Medulla oblongata (tissue), 1 donor: ENCODE measurements at regions not wholly inside any gene's neighbourhood (a gene's known extent, or its start where the extent isn't known, plus 50 kb on each side); places are given as distances from the start of the nearest gene placed in this dataset.
"Not testable (repeated sequence)": the region's sequence is repeated elsewhere in the genome, so short reads cannot be mapped to it uniquely, and the experiment has no call there.

Experiments
- DNase-seq: peaks from one replicate; pipeline ENCODE4 v3.0.0-alpha.2; 2015; ENCODE audit errors: extremely low spot score

DNA sequence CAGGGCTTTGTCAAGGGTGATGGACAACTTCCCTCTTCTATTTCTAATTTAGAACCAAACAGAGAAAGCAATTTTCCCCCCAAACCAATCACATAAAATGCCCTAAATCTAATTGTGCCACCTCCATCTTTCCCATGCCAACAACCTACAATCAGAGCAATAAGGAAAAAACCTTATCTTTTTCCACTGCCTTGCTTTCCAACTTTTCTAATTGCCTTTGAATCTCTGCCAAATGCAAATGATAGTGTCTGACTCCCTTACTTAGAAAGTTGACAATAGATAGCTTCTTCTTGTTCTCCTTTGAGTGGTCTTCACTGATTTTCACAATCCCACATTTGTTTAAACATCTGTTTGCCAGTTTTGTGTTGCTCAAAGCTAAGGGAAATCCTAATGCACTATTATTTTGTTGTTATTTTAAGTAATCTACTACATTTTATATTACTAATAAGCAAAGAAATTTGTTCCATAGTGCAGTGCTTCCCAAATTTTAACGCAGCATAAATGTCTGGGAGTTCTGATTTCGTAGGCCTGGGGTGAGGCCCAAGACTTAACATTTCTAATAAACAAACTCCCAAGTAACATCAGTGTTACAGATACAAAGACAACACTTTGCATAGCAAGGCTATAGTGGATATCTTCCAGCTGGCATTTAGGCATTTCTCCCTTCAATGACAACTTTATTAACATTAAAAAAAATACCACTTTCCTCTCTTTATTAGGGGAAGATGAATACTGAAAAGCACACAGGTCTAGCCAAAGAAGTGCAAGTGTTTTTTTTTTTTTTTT lies 696.3 kb upstream of the USP15 start:
- no peak for DNase-seq

DNA sequence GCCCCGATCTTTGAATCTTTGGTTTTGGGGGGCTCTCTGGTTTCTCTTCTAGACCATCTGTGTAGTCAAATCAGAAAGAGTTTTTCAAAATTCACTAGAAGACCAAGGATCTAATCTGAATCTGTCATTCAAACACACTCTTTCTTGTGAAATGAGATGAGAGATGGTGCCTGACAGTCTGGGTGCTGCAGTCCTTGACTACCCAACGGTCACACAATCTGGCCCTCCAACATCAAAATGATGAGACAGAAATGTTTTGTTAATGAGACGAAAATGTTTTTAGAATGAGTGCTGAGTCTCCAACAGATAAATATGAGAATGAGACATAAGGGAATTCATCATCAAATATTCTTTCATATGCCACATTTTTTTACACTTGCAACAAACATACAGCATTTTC lies 695.7 kb upstream of the USP15 start:
- DNase-seq, result no peak

DNA sequence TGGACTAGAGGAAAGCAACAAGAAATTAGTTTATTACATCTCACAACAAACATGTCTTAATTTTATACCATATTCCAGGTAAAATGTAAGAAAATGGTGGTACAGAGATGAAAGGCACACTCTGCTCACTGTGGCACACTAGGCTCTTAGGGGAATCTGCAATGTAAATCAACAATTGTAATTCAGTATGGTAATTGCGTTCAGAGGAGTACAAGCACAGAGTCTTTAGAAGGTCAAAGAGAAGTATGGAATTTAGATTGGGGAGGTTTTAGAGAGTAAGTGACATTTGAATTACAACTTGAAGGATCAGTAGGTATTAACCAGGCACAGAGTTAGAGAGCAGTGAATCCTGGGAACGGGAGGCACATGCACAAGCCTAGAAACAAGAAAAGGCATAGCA lies 694.0 kb upstream of the USP15 start:
- no peak for DNase-seq

DNA sequence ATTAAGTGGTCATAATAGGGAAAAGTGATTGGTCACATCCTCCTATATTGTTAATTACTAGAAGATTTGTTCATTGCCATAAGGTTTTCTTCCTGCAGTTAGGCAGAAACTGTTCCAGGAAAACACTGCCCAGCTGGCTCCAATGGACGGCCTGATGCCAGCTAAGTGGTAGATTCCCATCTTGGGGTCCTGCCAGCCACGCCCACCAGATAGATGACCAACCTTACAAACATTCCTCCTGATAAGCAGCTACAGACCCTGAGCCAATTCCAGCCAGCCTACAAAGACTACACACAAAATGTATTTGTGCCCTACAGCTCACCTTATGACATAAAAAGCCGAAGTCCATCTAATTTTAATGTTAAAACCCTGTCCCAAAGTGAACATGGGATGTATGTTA lies 685.9 kb upstream of the USP15 start:
- DNase-seq, result no peak

DNA sequence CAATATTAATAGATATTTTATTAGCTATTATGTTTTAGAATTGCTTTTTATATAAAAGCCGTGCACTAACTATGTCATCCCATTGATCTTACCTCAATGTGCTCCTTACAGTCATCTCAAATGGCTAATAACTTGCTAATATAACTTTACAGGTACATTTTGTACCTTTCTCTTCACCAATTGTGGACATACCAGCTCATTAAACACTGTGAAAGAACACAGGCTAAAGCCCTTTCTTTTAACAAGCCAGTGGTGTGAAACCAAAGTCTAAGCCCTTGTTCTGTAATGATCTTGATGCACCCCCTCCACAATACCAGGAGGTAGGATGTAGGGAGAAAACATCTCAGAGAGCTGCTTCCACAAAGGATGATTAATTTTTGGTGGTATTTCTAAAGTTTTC lies 675.3 kb upstream of the USP15 start:
- no peak for DNase-seq

DNA sequence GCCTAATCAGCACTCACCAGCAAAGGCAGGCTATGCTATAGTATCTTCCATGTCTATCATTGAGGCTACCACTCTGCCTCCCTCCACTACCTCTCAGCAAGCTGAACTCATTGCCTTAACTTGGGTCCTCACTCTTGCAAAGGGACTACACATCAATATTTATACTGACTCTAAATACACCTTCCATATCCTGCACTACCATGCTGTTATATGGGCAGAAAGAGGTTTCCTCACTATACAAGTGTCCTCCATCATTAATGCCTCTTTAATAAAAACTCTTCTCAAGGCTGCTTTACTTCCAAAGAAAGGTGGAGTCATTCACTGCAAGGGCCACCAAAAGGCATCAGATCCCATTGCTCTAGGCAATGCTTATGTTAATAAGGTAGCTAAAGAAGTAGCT lies 669.3 kb upstream of the USP15 start:
- DNase-seq, result not testable (repeated sequence)

DNA sequence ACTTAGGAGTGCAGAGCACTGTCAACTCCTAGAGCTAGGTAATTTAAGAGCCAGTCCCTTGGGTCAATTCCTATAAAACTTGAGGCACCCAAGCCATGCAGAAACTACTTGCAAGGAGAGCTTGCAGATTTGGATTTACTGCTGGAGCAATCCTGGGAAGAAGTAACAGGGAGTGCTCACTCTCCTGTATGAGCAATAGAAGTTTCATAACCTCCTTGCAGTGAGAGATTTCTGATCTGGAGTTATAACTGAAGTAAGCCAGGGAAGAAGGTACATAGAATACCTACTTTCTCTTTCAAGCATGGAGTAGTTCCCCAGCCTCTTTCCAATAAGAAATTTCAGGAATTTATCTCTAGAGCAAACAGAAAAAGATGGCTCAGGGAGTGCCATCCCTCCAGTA lies 650.1 kb upstream of the USP15 start:
- DNase-seq, result no peak

DNA sequence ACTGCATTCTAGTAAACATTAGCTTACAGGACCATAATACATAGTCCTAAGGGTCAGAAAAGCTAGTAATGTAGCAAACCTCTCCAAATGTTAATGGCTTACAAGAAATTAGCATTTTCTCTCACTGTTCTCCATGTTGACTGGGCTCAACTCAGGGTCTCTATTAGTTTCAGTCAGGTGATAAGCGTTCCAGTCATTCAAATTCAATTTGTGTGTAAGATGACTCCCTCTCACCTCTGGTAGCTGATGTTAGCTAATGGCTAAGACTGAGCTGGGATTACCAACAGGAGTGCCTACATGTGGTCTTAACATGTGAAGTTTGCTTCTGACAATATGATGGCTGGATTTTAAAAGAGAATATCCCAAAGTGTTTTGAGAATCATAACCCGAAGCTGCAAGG lies 630.5 kb upstream of the USP15 start:
- DNase-seq, result no peak

DNA sequence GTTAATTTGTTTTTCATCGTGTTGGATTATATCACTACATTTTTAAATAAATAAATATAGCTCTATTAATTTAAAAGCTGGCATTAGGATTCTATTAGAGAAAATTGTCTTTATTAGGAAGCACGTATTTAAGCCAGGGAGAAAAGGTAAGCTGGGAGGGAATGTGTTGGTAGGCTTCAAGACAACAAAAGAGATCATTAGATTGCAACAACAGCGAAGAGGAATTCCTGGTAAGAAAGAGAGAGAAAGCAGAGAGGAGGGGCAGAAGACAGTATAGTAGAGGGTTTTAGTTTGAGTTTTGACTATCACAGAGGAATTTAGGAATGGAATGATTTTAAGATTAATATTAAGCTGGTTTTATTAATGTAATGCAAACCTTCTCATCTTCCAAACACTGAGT lies 613.6 kb upstream of the USP15 start:
- no peak for DNase-seq

DNA sequence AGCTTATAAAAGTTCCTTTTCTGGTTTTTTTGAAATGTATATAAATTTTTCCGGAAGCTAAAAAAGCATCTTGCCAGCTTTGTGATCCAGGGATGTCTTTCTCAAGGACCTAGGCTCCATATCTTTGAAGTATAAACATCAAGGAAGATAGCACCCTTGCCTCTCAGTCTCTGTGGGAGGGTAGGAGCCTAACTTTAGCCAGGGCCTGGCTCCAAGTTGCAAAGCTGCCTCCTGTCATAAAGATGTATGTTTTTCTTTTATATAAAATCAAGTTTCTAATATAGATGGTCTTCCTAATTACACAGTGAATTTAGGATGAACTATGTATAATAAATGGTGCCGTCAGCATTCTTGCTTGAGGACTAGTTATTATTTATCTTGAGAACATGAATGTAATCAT lies 612.6 kb upstream of the USP15 start:
- DNase-seq, result no peak

DNA sequence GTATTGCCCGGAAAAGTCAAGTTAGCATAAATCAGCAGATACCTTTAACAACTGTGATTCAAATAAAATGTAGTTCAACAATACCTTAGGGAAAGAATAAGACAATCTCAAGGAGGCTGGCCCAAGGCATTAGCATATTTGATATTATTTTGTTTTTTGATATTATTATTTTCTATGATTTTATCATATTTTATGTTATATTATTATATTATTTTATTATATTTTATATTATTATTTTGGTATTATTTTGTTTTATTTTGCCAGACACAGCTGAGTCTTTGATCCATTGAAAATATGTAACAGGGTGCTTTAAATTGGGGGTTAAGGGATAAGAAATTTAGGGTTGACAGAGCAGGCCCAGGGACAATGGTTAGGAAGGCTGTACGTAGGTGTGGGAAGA lies 607.9 kb upstream of the USP15 start:
- DNase-seq, result no peak

DNA sequence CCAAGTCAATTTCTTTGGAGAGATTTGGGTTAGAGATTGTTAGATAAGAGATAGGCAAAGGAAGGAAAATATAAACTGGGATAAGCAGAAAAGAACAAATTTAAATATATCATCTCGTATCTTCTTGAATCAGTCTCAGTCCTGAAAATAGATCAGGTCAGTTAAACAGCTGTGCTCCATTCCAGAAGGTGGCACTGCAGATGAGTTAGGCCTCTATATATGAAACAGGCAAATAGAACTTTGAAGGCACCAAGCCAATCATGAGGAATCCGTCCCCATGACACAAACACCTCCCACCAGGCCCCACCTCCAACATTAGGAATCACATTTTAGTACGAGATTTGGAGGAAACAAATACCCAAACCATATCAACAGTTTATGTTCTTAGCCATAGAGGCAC lies 605.5 kb upstream of the USP15 start:
- DNase-seq, result peak; percentile 7

DNA sequence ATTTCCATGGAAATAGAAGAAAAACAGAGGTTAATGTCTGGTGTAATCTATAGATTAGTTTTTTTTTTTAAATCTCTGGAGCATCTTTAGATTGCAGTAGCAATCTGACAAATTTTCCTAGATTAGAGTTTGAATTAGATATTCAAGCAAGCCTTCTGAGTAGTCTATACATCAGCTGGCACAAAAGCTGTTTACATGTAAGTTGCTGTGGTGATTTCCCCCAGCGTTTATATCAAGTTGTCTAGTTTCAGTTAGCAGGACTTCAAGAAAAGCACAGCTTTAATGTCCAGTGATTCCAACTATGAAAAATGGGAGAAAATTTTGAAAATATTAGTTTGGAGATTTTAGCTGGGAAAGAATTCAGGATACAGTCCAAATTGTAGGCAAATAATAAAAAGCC lies 605.0 kb upstream of the USP15 start:
- DNase-seq, result no peak

DNA sequence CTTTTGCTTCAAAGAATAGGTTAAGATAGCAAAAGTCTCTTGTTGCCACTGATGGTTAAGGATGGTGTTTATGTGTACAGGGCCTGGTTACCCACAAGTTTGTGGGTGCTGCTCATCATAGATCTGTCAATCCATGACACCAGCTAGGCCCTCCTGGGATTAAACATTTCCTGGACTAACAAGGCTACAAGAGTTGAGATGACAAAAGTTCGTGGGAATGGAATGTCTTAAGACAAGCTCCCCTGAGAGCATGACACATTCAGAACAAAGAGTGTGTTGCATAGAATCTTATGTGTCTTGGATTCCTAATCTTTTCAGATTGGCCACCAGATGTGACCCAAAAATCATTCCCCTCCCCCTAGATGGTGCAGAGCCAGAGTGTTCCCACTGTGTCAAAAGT lies 592.5 kb upstream of the USP15 start:
- no peak for DNase-seq

DNA sequence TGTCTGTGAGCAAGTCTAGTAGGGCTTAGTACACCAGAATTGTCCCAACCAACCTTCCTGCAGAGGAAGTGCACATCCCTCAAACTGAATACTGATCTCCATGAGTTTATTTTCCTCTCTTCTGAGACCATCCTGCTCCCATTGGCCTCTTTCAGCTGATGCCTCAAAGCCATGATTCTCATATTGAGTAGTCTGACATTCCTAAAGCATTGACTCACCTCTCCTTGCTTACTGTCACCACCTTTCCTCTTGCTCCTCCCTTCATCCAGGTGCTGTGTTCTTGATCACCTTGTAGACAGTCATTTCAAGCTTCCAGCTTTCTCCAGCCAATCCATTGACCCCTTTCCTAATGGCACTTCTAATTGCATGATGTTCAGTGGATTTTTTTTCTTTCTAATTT lies 583.7 kb upstream of the USP15 start:
- DNase-seq, result no peak

DNA sequence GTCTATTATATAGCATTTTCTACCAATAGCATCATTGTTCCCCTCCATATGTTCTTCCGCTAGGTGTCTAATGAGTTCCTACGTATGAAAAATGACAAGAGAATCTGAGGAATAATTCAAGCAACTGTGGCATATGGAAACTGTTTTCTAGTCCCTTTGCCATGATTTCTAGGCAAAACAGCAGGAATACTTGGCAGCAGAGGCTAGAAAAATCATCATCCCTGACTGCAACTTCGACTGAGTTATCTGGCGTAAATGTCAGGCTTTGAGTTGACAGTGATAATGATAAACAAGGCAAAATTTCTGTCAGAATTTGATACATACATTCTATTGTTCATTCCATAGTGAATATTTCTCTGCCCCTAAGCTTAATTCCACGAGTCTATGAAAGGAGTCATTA lies 572.8 kb upstream of the USP15 start:
- DNase-seq, result no peak

DNA sequence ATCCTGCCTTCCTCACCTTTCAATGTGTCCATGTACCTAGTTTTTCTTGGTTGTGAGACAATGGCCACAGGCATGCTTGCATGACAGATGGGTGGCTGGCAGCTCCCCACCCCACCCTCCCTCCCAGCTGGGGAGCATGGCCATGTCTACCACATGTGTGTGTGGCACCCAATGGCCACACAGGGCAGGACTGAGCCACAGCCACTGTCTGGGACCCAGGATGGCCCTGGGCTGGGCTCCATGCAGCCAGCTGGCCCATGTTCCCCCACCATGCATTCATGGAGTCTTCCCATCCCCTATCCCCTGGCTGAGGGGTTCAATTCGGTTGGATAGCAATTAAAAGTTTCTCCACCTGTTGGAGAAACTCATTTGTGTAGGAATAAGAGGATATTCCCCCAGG lies 566.0 kb upstream of the USP15 start:
- DNase-seq, result no peak

DNA sequence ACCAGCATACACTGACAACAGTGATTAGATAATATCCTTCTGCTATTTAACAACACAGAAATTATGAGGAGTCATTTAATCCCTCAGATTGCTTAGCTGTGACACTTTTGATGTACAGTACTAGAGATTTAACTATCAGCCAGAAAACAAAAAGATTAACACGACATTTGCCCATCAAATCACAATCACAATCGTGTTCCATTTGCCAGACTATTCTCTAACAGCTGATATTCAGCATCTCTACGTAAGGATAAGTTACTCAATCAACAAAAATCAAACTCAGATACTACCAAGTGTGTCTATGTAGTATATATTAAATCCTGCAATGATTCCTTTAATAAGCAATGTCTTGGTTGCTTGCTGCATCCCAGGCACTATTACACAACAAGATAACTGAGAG lies 558.7 kb upstream of the USP15 start:
- no peak for DNase-seq

DNA sequence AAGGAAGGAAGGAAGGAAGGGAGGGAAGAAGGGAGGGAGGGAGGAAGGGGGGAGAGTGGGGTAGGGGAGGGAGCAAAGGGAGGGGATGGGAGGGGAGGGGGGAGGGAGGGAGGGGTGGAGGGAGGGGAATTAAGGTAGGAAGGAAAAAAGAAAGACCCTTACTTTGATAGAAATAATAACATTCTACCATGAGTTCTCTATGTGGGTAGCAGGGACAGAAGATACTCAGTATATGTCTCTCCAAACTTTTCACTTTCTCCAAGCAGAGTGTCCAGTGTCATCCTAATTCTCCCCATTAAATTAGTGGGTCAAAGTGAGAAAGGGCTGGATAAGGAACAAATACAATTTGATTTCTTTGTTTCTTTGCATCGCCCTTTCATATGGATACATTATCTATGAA lies 553.4 kb upstream of the USP15 start:
- DNase-seq, result no peak

DNA sequence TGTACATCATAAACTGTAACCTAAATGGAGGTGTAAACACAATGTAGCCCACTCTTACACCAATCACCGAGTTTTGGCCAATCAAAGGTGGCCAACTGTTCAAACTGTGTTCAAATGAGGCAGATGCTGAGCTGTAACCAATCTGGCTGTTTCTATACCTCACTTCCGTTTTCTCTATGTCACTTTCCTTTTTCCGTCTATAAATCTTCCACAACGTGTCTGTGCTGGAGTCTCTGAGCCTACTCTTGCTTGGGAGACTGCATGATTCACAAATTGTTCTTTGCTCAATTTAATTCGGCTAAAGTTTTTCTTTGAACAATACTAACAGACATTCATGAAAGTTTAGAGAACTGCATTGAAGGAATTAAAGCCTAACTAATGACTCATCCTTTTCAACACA lies 547.1 kb upstream of the USP15 start:
- DNase-seq, result no peak

DNA sequence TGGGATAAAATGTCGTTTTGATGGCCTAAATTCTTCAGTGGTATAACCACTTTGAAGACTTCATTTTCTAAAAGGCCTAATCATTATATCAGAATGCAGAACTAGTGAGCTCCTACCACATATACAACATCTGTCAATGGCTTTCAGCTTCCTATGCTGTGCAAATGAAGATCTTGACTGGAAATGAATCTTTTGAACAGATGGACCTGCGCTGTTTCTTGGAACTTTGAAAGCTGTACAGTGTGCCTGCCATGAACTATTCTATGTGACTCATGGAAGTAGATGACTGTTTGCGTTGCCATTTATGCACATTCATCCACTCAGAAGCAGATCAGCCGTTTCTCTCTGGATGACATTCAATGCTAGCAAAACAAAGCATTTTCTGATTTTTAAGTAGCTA lies 542.2 kb upstream of the USP15 start:
- no peak for DNase-seq

DNA sequence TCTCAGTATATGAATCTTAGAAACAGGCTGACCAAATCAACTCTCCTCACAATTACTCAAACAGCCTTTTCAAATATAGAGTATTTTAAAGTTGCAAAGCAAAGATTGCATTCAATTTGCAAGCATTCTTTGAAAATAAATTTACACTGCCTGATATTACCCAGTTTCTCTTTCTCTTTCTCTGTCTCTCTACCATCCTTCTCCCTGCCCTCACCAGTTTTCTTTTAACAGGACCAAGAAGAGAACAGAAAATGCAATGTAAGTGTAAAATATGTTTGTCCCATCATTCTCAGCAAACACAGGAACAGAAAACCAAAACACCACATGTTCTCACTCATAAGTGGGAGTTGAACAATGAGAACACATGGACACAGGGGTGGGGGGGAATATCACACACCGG lies 520.3 kb upstream of the USP15 start:
- DNase-seq, result no peak

DNA sequence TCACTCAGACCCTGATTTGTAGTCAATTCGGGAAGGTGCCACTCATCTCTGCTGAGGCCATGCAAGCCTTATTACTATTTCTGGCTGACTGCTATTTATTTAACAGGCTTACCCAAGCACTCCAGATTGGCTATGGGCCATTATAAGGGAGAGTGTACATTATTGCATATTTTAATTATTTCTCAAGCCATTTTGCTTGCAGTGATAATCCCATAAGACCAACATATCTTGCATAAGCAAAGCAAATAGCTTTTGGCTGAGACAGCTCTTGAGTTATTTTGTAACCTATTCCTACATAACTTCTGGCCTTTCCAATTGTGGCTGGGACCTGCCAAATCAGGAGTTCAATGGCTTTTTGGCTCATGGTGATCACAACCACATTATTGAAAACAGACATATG lies 509.6 kb upstream of the USP15 start:
- no peak for DNase-seq

DNA sequence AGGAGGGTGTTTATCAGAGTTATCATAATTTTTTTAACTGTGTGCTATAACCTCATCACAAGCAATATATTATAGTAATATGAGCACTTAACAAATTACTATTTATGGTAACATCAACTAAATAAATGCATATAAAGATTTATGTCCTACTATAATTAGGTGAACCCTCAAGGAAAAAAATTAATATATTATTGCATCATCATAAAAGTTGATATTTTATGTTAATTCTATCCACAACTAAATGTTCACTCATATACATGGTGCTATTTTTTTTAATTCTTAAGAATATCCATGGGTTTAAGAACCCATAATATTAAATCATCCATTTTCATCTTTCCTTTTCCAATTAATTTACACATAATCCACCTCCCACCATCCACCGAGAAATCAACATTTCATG lies 506.0 kb upstream of the USP15 start:
- DNase-seq, result no peak
